ENCODE measurements at regions not wholly inside any gene's neighbourhood (a gene's known extent, or its start where the extent isn't known, plus 50 kb on each side); places are given as distances from the start of the nearest gene placed in this dataset.
"Not testable (repeated sequence)": the region's sequence is repeated elsewhere in the genome, so short reads cannot be mapped to it uniquely, and the experiment has no call there.

GRCh38 chr6:93918258-93918657, 498.9 kb upstream of the EPHA7 start:
- no peak for DNase-seq

GRCh38 chr6:93917216-93917615, 497.9 kb upstream of the EPHA7 start:
- no peak for DNase-seq

- DNase-seq: no peak
These were observed 497.4 kb upstream of the EPHA7 start for GRCh38 chr6:93916716-93917115.

- no peak for DNase-seq
These were observed 496.6 kb upstream of the EPHA7 start for GRCh38 chr6:93915961-93916360.

- DNase-seq: no peak
These were observed 483.2 kb upstream of the EPHA7 start for GRCh38 chr6:93902517-93902916.

- DNase-seq: no peak
These were observed 480.8 kb upstream of the EPHA7 start for GRCh38 chr6:93900142-93900541.

GRCh38 chr6:93896081-93896480, 476.7 kb upstream of the EPHA7 start:
- no peak for DNase-seq

- no peak for DNase-seq
These were observed 475.2 kb upstream of the EPHA7 start for GRCh38 chr6:93894521-93894920.

- DNase-seq: no peak
These were observed 470.4 kb upstream of the EPHA7 start for GRCh38 chr6:93889713-93890112.

- no peak for DNase-seq
These were observed 467.1 kb upstream of the EPHA7 start for GRCh38 chr6:93886416-93886815.

GRCh38 chr6:93859971-93860370, 440.6 kb upstream of the EPHA7 start:
- DNase-seq: no peak

- no peak for DNase-seq
These were observed 438.9 kb upstream of the EPHA7 start for GRCh38 chr6:93858213-93858612.

GRCh38 chr6:93849857-93850256, 430.5 kb upstream of the EPHA7 start:
- DNase-seq: no peak

GRCh38 chr6:93848031-93848742, 428.8 kb upstream of the EPHA7 start:
- DNase-seq: peak; percentile 11

GRCh38 chr6:93842178-93842577, 422.8 kb upstream of the EPHA7 start:
- DNase-seq: no peak

GRCh38 chr6:93835451-93836145, 416.2 kb upstream of the EPHA7 start:
- not testable (repeated sequence) for DNase-seq

- not testable (repeated sequence) for DNase-seq
These were observed 415.7 kb upstream of the EPHA7 start for GRCh38 chr6:93835026-93835425.

GRCh38 chr6:93833326-93833725, 414.0 kb upstream of the EPHA7 start:
- DNase-seq: not testable (repeated sequence)

GRCh38 chr6:93829757-93830156, 410.4 kb upstream of the EPHA7 start:
- not testable (repeated sequence) for DNase-seq

GRCh38 chr6:93829009-93829408, 409.6 kb upstream of the EPHA7 start:
- DNase-seq: no peak

GRCh38 chr6:93828553-93828952, 409.2 kb upstream of the EPHA7 start:
- DNase-seq: no peak

GRCh38 chr6:93827728-93828127, 408.4 kb upstream of the EPHA7 start:
- DNase-seq: no peak

GRCh38 chr6:93825950-93826349, 406.6 kb upstream of the EPHA7 start:
- no peak for DNase-seq

- DNase-seq: no peak
These were observed 404.1 kb upstream of the EPHA7 start for GRCh38 chr6:93823489-93823888.

Data from eye (tissue), 1 donor.